GM12874 (cell line): ENCODE measurements at regions not wholly inside any gene's neighbourhood (a gene's known extent, or its start where the extent isn't known, plus 50 kb on each side); places are given as distances from the start of the nearest gene placed in this dataset.
A peak's percentile ranks its signal among the peaks of the same experiment; 100 is the strongest.

Experiments used
- TF ChIP-seq, protein P1 (sequence below): IDR thresholded peaks from 2 replicates; pipeline ENCODE4 v1.5.1; 2011; ENCODE audit warnings: low read depth, mild to moderate bottlenecking, control low read depth, low read length, moderate library complexity; ENCODE audit not compliant: insufficient read depth

DNA sequence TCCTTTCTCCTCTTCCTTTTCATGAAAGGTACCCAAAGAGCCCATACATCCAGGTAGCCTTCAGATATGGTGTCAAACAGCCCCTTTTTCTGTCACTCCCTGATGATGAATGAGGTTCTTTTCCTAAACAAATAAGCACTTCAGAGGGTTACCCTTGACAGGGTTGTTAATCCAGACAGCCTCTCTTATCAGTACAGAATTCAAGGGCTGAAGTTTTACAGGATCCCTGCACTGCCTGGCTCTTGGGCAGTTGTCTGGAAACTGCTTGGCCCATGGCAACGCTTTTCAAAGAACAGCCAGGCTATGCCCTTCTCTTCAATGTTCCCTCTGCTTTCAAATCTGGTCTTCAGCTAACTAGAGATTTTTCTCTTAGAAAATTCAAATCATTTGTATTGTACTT is 352.6 kb upstream of the FAM241A start:
- TF ChIP-seq, protein P1, sequence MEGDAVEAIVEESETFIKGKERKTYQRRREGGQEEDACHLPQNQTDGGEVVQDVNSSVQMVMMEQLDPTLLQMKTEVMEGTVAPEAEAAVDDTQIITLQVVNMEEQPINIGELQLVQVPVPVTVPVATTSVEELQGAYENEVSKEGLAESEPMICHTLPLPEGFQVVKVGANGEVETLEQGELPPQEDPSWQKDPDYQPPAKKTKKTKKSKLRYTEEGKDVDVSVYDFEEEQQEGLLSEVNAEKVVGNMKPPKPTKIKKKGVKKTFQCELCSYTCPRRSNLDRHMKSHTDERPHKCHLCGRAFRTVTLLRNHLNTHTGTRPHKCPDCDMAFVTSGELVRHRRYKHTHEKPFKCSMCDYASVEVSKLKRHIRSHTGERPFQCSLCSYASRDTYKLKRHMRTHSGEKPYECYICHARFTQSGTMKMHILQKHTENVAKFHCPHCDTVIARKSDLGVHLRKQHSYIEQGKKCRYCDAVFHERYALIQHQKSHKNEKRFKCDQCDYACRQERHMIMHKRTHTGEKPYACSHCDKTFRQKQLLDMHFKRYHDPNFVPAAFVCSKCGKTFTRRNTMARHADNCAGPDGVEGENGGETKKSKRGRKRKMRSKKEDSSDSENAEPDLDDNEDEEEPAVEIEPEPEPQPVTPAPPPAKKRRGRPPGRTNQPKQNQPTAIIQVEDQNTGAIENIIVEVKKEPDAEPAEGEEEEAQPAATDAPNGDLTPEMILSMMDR = no peak

DNA sequence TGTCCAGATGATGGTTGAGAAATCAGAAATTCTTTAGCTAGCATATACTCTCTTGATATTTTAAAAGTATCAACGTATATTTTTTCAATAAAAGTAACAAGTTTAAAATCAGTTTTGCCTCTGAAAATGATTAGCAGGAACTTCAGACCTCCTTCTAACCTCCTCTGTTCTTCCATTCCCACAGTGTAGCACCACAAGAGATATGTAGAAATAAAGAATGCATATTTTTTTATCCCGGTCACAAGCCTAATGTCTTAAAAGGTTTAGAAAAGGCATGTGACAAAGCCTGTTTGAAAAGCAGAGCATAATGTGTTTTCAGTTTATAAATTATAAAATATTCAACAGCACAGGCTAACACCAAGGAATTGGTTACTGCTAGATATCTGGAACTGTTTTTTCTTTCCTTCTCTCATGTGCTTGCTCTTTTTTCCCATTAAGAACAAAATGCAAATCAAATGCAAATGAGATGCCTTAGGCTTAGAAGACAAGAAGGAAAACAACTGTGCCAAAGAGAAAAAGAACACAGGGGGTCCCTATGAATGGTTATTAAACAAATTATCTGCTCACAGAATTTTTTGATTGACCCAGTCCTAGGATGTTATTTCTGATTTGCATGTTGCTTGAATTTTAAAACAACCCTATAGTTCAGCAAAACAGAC is 351.7 kb upstream of the FAM241A start:
- TF ChIP-seq, protein P1 = no peak

DNA sequence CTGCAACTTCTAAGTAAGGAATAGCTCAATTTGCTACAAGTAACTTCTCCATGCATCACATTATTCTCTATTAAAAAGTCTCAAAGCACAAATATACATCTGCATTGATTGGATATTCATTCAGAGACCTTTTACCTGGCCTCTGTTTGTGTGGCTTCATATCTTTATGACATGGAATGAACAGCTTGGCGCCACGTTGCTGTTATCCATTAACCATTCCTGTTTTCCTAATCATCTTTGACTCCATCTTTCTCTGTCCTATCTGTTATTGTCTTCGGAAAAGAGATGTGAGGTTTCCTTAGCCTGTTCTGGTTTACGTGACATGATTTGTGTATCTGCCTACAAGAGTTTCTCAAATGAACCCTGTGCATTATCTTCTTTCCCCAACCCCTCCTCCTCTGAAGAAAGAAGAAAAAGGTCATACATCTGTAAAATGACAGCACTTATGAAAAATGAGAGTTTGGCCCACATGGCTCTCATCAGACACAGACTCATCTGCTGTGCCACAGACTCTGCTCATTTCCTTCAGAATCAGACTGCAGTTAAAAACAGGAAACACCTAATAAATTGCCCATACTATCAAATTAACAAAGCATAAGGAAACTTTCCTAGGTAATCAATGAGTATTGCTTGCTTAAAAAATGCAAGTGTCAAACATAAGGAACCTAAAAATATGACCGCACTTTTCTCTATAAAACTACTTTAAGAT is 347.6 kb upstream of the FAM241A start:
- TF ChIP-seq, protein P1 = no peak

DNA sequence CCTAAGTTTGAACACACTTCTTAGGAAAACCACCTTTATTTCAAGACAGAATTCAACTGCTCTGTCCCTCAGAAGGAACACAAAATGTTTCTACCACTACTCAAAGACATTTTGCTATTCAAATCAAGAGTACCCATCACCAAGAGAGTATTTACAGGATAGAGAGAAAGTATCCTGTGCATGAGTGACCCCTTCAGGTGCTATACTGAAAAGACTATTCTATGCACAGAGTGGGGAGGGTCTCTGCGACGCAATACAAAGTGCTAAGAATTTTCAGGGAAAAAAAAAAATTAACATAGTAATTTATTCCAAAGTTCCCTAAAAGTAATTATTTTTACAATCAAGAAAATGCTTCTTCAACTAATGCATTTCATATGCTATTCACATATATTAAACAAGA is 346.4 kb upstream of the FAM241A start:
- TF ChIP-seq, protein P1 = no peak

DNA sequence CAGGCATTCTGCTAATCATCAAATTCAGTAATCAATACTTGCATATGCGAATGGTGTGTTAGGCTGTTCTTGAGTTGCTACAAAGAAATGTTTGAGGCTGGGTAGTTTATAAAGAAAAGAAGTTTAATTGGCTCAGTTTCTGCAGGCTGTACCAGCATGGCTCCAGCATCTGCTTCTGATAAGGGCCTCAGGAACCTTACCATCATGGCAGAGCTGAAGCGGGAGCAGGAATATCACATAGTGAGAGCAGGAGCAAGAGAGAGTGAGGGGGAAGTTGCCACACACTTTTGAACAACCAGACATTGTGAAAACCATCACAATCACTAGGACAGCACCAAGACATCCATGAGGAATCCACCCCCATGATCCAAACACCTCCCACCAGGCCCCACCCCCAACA is 344.7 kb upstream of the FAM241A start:
- TF ChIP-seq, protein P1 = no peak

DNA sequence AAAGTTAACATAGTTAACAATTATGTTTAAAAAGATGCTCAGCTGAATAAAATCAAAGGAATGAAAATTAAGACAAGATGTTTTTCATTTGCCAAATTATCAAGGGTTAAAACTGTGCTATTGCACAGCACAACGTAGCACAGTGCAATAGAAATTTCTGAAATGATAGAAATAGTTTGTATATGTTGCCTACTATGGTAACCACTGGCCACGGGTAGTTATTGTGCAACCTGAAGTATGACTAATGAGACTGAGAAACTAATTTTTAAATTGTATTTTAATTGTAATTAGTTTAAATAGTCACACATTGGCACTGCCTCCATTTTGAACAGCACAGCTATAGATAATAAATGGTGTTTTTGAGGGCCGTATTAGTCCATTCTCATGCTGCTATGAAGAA is 343.1 kb upstream of the FAM241A start:
- TF ChIP-seq, protein P1 = no peak

DNA sequence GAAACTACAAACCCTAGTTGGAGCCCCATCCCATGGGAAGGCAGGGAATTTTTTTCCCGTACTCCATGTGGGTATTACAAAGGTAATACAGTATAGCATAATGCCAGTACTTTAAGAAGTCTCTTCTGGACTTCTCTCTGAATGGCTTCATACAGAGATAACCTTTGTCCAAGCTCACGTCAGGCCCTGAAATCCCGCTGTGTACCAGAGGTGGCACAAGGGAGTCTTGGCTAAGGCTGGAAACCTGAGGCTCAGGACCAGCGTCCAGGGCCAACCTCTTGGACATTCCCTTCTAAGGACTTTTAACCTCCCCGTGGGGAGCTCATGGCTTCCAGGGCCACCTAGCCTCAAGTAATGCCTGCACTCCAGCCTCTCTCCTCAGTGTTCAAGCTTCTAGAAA is 338.9 kb upstream of the FAM241A start:
- TF ChIP-seq, protein P1 = peak; percentile 30; the same call in 1 of the 2 replicates
